ENCODE measurements at regions not wholly inside any gene's neighbourhood (a gene's known extent, or its start where the extent isn't known, plus 50 kb on each side); places are given as distances from the start of the nearest gene placed in this dataset.

- H3K36me3 ChIP-seq (replicated peaks in 1 of 2; ENCODE audit: control insufficient read depth in 1 of 2, insufficient read depth in 2 of 2, low read length in 1 of 2) = no peaks in the 10 kb centered on the region
- H2AFZ ChIP-seq (ENCODE audit: low read depth) = no peak overlapping the region
- ChIA-PET POLR2A (no interaction called here), CTCF (no interaction called here)
- H3K27ac ChIP-seq (ENCODE audit: low read depth in 2 of 2, low read length in 1 of 2) = no peak overlapping the region
- no peak overlapping the region for H3K9ac ChIP-seq
- 22% methylated on average over 3 of the region's 3 CpGs for WGBS (ENCODE audit: low lambda C conversion rate)
- peaks cover 0 to 12% of the 10 kb centered on the region in 2 experiments; a peak in 2 of 4 replicates for H3K4me1 ChIP-seq (ENCODE audit: control insufficient read depth in 1 of 2, insufficient read depth in 2 of 2, low read depth in 1 of 2, low read length in 1 of 2)
- TF ChIP-seq, protein P1, sequence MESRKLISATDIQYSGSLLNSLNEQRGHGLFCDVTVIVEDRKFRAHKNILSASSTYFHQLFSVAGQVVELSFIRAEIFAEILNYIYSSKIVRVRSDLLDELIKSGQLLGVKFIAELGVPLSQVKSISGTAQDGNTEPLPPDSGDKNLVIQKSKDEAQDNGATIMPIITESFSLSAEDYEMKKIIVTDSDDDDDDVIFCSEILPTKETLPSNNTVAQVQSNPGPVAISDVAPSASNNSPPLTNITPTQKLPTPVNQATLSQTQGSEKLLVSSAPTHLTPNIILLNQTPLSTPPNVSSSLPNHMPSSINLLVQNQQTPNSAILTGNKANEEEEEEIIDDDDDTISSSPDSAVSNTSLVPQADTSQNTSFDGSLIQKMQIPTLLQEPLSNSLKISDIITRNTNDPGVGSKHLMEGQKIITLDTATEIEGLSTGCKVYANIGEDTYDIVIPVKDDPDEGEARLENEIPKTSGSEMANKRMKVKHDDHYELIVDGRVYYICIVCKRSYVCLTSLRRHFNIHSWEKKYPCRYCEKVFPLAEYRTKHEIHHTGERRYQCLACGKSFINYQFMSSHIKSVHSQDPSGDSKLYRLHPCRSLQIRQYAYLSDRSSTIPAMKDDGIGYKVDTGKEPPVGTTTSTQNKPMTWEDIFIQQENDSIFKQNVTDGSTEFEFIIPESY (IDR thresholded peaks at IDR 0.05; ENCODE audit: borderline replicate concordance, low read depth) = no peak
- TF ChIP-seq FOXJ3 (CRISPR knock-in tag; IDR thresholded peaks at IDR 0.05) (no peak), NFIC (IDR thresholded peaks at IDR 0.05; ENCODE audit: borderline replicate concordance) (no peak), RCOR1 (IDR thresholded peaks at IDR 0.05; ENCODE audit: low read length) (no peak), FOXM1 (IDR thresholded peaks at IDR 0.05; ENCODE audit: low read depth) (no peak), TEAD4 (IDR thresholded peaks at IDR 0.05; ENCODE audit: borderline replicate concordance, insufficient read depth) (no peak), MEF2A (IDR thresholded peaks at IDR 0.05; ENCODE audit: borderline replicate concordance, low read depth) (no peak), GABPA (IDR thresholded peaks at IDR 0.05; ENCODE audit: low read depth) (no peak), SIN3A (IDR thresholded peaks at IDR 0.05; ENCODE audit: borderline replicate concordance, low read depth, low read length) (no peak), ELF1 (IDR thresholded peaks at IDR 0.05) (no peak), SMC3 (IDR thresholded peaks at IDR 0.05; ENCODE audit: low read depth, low read length) (no peak), POLR2AphosphoS5 (IDR thresholded peaks at IDR 0.05; ENCODE audit: low read depth, low read length) (no peak)
- TF ChIP-seq, protein P2, sequence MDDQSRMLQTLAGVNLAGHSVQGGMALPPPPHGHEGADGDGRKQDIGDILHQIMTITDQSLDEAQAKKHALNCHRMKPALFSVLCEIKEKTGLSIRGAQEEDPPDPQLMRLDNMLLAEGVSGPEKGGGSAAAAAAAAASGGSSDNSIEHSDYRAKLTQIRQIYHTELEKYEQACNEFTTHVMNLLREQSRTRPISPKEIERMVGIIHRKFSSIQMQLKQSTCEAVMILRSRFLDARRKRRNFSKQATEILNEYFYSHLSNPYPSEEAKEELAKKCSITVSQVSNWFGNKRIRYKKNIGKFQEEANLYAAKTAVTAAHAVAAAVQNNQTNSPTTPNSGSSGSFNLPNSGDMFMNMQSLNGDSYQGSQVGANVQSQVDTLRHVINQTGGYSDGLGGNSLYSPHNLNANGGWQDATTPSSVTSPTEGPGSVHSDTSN (IDR thresholded peaks at IDR 0.05) = no peak
- H3K4me3 ChIP-seq (ENCODE audit: low read depth in 2 of 2, low read length in 1 of 2) = no peak overlapping the region
- H3K4me2 ChIP-seq = no peak overlapping the region
- H3F3A ChIP-seq (replicated peaks; ENCODE audit: insufficient read depth) = no peaks in the 10 kb centered on the region
- no peak for DNase-seq
- H3K79me2 ChIP-seq (ENCODE audit: insufficient read depth) = no peaks in the 10 kb centered on the region
- H3K27me3 ChIP-seq (ENCODE audit: insufficient read depth) = no peaks in the 10 kb centered on the region
- no peaks in the 10 kb centered on the region for H4K20me1 ChIP-seq (ENCODE audit: insufficient read depth)
- no peaks in the 10 kb centered on the region for H3K9me2 ChIP-seq
- no peaks in the 10 kb centered on the region for H3K9me3 ChIP-seq
Observed at GRCh38 chr11:92834296-92835020, 135.0 kb upstream of the MTNR1B start.

GRCh38 chr11:92837595-92837994, 131.9 kb upstream of the MTNR1B start:
- DNase-seq = no peak
- no peaks in the 10 kb centered on the region for H3K79me2 ChIP-seq (ENCODE audit: insufficient read depth)
- ChIA-PET POLR2A (no interaction called here), CTCF (no interaction called here)
- H3K4me2 ChIP-seq = no peak overlapping the region
- TF ChIP-seq, protein P3, sequence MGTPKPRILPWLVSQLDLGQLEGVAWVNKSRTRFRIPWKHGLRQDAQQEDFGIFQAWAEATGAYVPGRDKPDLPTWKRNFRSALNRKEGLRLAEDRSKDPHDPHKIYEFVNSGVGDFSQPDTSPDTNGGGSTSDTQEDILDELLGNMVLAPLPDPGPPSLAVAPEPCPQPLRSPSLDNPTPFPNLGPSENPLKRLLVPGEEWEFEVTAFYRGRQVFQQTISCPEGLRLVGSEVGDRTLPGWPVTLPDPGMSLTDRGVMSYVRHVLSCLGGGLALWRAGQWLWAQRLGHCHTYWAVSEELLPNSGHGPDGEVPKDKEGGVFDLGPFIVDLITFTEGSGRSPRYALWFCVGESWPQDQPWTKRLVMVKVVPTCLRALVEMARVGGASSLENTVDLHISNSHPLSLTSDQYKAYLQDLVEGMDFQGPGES (IDR thresholded peaks at IDR 0.05; ENCODE audit: low read depth, low read length) = no peak
- TF ChIP-seq MXI1 (IDR thresholded peaks at IDR 0.05; ENCODE audit: low read depth, low read length) (no peak), JUND (IDR thresholded peaks at IDR 0.05) (no peak), RFX5 (IDR thresholded peaks at IDR 0.05; ENCODE audit: low read length) (no peak), RXRA (IDR thresholded peaks at IDR 0.05; ENCODE audit: borderline replicate concordance, low read depth) (no peak), NRF1 (IDR thresholded peaks at IDR 0.05; ENCODE audit: low read depth, low read length) (no peak), EZH2phosphoT487 (IDR thresholded peaks at IDR 0.05; ENCODE audit: borderline replicate concordance, low read depth) (no peak)
- TF ChIP-seq, protein P2 (IDR thresholded peaks at IDR 0.05) = no peak
- H2AFZ ChIP-seq (ENCODE audit: low read depth) = no peak overlapping the region
- no peaks in the 10 kb centered on the region for H3K9me3 ChIP-seq
- H3K4me1 ChIP-seq (ENCODE audit: control insufficient read depth in 1 of 2, insufficient read depth in 2 of 2, low read depth in 1 of 2, low read length in 1 of 2) = no peaks in the 10 kb centered on the region; a peak in 1 of 4 replicates
- H3K9me2 ChIP-seq = no peaks in the 10 kb centered on the region
- H3F3A ChIP-seq (replicated peaks; ENCODE audit: insufficient read depth) = no peaks in the 10 kb centered on the region
- no peak overlapping the region for H3K27ac ChIP-seq (ENCODE audit: low read depth in 2 of 2, low read length in 1 of 2)
- H3K36me3 ChIP-seq (replicated peaks in 1 of 2; ENCODE audit: control insufficient read depth in 1 of 2, insufficient read depth in 2 of 2, low read length in 1 of 2) = no peaks in the 10 kb centered on the region
- no peak overlapping the region for H3K4me3 ChIP-seq (ENCODE audit: low read depth in 2 of 2, low read length in 1 of 2)
- WGBS (ENCODE audit: low lambda C conversion rate) = 81% methylated on average over 3 of the region's 3 CpGs
- H4K20me1 ChIP-seq (ENCODE audit: insufficient read depth) = no peaks in the 10 kb centered on the region
- no peak overlapping the region for H3K9ac ChIP-seq
- H3K27me3 ChIP-seq (ENCODE audit: insufficient read depth) = no peaks in the 10 kb centered on the region

All from SK-N-SH (cell line).